ENCODE measurements at regions not wholly inside any gene's neighbourhood (a gene's known extent, or its start where the extent isn't known, plus 50 kb on each side); places are given as distances from the start of the nearest gene placed in this dataset.

DNA sequence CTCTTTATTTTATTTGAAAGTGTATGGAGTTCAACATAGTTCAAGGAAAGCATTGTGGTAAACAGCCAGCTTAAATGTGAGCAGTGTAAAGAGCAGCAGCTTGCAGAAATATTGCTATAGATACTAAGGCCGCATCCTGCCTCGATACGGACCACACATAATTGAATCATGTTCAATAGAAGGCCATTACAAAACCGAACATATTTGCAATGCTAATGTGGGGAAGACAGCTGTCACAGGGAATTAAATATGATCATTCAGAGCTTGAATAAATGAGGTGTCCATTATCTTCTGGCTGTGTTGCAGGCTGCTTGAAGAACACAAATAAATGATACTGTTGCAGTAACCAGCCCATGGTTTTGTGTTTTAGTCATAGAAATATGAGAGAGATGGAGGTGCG lies 173.2 kb downstream of the BRMS1L start:
- Histone ChIP-seq H3K4me3 (ENCODE audit: low read length in 3 of 3) (no peak overlapping the region), H3K9me3 (ENCODE audit: control insufficient read depth in 2 of 3, insufficient read depth in 1 of 3, low read length in 3 of 3) (no peaks in the 10 kb centered on the region), H3K27me3 (ENCODE audit: control insufficient read depth, insufficient read depth, low read length) (no peaks in the 10 kb centered on the region), H3K27ac (ENCODE audit: low read depth in 2 of 2, low read length in 2 of 2) (no peak overlapping the region), H3K4me1 (ENCODE audit: control insufficient read depth in 2 of 3, insufficient read depth in 2 of 3, low read depth in 1 of 3, low read length in 3 of 3) (no peaks in the 10 kb centered on the region), H3K9ac (ENCODE audit: low read length in 3 of 3) (no peak overlapping the region), H3K36me3 (ENCODE audit: control insufficient read depth in 2 of 3, insufficient read depth in 3 of 3, low read length in 3 of 3) (no peaks in the 10 kb centered on the region)
- TF ChIP-seq, protein P1, sequence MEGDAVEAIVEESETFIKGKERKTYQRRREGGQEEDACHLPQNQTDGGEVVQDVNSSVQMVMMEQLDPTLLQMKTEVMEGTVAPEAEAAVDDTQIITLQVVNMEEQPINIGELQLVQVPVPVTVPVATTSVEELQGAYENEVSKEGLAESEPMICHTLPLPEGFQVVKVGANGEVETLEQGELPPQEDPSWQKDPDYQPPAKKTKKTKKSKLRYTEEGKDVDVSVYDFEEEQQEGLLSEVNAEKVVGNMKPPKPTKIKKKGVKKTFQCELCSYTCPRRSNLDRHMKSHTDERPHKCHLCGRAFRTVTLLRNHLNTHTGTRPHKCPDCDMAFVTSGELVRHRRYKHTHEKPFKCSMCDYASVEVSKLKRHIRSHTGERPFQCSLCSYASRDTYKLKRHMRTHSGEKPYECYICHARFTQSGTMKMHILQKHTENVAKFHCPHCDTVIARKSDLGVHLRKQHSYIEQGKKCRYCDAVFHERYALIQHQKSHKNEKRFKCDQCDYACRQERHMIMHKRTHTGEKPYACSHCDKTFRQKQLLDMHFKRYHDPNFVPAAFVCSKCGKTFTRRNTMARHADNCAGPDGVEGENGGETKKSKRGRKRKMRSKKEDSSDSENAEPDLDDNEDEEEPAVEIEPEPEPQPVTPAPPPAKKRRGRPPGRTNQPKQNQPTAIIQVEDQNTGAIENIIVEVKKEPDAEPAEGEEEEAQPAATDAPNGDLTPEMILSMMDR (IDR thresholded peaks at IDR 0.05; ENCODE audit: borderline replicate concordance, extremely low read depth, insufficient read depth) = no peak
- FAIRE-seq (no peak), DNase-seq (no peak)
- intact Hi-C loops (cut with DNase I) = no loop called here

DNA sequence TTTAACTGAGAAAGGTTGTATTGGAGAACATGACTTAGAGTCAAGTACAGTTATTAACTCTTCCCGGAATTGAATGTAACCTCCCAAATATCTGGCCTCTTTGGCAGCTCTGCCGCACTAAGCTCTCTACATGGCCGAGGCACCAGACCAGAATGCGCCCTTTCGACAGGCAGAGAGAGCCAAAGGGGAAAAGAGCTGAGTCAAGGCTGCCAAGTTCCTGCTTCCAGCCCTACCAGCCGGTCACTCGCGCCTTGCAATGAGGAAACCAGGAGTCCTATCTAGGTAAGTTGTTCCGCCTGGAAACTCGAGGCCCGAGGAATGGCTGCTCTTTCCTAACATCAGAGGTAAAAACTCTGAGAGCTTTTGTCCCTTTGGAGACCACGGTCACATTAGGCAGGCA lies 172.2 kb downstream of the BRMS1L start:
- intact Hi-C loops (cut with DNase I) = no loop called here
- DNase-seq (no peak), FAIRE-seq (no peak)
- no peak overlapping the region for H3K9ac ChIP-seq (ENCODE audit: low read length in 3 of 3)
- H3K4me1 ChIP-seq (ENCODE audit: control insufficient read depth in 2 of 3, insufficient read depth in 2 of 3, low read depth in 1 of 3, low read length in 3 of 3) = no peaks in the 10 kb centered on the region
- no peaks in the 10 kb centered on the region for H3K9me3 ChIP-seq (ENCODE audit: control insufficient read depth in 2 of 3, insufficient read depth in 1 of 3, low read length in 3 of 3)
- H3K4me3 ChIP-seq (ENCODE audit: low read length in 3 of 3) = no peak overlapping the region
- TF ChIP-seq, protein P1 (IDR thresholded peaks at IDR 0.05; ENCODE audit: borderline replicate concordance, extremely low read depth, insufficient read depth) = no peak
- no peaks in the 10 kb centered on the region for H3K27me3 ChIP-seq (ENCODE audit: control insufficient read depth, insufficient read depth, low read length)
- H3K36me3 ChIP-seq (ENCODE audit: control insufficient read depth in 2 of 3, insufficient read depth in 3 of 3, low read length in 3 of 3) = no peaks in the 10 kb centered on the region
- no peak overlapping the region for H3K27ac ChIP-seq (ENCODE audit: low read depth in 2 of 2, low read length in 2 of 2)

DNA sequence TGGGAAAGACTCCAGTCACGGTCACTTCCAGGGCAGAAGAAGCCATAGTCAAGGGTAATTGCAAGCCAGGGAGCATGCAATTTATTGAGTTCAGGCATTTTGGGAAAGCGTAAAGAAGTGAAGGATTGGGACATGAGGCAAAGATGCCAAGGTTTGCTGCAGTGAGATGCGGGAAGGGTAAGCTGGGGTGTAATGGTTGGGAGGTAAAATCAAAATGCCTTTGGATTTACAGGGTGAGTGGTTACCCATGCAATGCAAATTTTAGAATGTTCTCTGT lies 167.5 kb downstream of the BRMS1L start:
- H3K36me3 ChIP-seq (ENCODE audit: control insufficient read depth in 2 of 3, insufficient read depth in 3 of 3, low read length in 3 of 3) = no peaks in the 10 kb centered on the region
- no peaks in the 10 kb centered on the region for H3K27me3 ChIP-seq (ENCODE audit: control insufficient read depth, insufficient read depth, low read length)
- intact Hi-C loops (cut with DNase I) = no loop called here
- no peaks in the 10 kb centered on the region for H3K9me3 ChIP-seq (ENCODE audit: control insufficient read depth in 2 of 3, insufficient read depth in 1 of 3, low read length in 3 of 3)
- no peak overlapping the region for H3K4me3 ChIP-seq (ENCODE audit: low read length in 3 of 3)
- TF ChIP-seq, protein P1 (IDR thresholded peaks at IDR 0.05; ENCODE audit: borderline replicate concordance, extremely low read depth, insufficient read depth) = no peak
- H3K27ac ChIP-seq (ENCODE audit: low read depth in 2 of 2, low read length in 2 of 2) = no peak overlapping the region
- DNase-seq (no peak), FAIRE-seq (no peak)
- H3K9ac ChIP-seq (ENCODE audit: low read length in 3 of 3) = no peak overlapping the region
- H3K4me1 ChIP-seq (ENCODE audit: control insufficient read depth in 2 of 3, insufficient read depth in 2 of 3, low read depth in 1 of 3, low read length in 3 of 3) = no peaks in the 10 kb centered on the region

DNA sequence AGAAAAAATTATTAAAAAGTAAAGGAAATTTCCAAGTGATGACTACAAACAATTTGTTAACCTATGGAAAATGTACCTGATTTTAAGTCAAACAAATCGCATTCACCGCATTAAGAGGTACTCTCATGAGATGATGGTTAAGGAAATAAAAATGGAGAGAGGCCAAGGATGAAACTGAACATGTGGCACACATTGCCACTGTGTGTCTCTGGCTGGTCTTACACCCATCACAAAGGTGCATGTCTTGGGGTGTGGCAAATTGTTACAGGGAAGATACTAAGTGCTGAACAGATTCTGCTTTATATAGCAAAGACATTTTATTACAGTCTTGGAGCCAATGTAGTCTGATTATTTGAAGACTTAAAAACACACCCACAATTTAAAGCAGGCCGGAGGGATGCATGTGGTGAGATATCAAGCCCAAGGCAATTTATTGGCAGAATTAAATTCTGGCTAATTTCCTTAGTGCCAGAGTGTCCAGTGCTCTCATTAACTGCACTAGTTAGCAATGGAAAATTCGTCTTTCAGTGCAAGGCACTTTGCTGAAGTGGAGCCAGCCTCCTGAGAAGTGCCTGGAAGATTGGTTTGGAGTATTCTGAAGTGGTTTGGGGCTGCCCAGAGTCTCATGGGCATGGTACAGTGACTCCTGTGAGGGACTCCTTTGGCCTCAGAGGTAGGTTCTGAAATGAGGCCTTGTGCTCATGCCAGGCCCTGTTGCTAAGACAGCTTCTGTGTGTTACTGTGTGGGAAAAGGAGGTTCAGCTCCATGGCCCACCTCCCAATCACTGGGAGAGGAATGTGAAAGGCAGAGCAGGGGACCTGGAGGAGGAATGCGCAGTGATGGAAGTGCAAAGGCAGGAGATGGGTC lies 166.9 kb downstream of the BRMS1L start:
- H3K27ac ChIP-seq (ENCODE audit: low read depth in 2 of 2, low read length in 2 of 2) = no peak overlapping the region
- DNase-seq = no peak

More for the DNA sequence above, 166.9 kb downstream of the BRMS1L start:
- no peak for FAIRE-seq
- H3K4me3 ChIP-seq (ENCODE audit: low read length in 3 of 3) = no peak overlapping the region
- H3K9me3 ChIP-seq (ENCODE audit: control insufficient read depth in 2 of 3, insufficient read depth in 1 of 3, low read length in 3 of 3) = no peaks in the 10 kb centered on the region
- no peaks in the 10 kb centered on the region for H3K4me1 ChIP-seq (ENCODE audit: control insufficient read depth in 2 of 3, insufficient read depth in 2 of 3, low read depth in 1 of 3, low read length in 3 of 3)
- no peak overlapping the region for H3K9ac ChIP-seq (ENCODE audit: low read length in 3 of 3)
- H3K36me3 ChIP-seq (ENCODE audit: control insufficient read depth in 2 of 3, insufficient read depth in 3 of 3, low read length in 3 of 3) = no peaks in the 10 kb centered on the region
- intact Hi-C loops (cut with DNase I) = no loop called here
- no peaks in the 10 kb centered on the region for H3K27me3 ChIP-seq (ENCODE audit: control insufficient read depth, insufficient read depth, low read length)
- TF ChIP-seq, protein P1 (IDR thresholded peaks at IDR 0.05; ENCODE audit: borderline replicate concordance, extremely low read depth, insufficient read depth) = no peak

Data from kidney (tissue), 13 donors.